ENCODE measurements at regions not wholly inside any gene's neighbourhood (a gene's known extent, or its start where the extent isn't known, plus 50 kb on each side); places are given as distances from the start of the nearest gene placed in this dataset.

DNA sequence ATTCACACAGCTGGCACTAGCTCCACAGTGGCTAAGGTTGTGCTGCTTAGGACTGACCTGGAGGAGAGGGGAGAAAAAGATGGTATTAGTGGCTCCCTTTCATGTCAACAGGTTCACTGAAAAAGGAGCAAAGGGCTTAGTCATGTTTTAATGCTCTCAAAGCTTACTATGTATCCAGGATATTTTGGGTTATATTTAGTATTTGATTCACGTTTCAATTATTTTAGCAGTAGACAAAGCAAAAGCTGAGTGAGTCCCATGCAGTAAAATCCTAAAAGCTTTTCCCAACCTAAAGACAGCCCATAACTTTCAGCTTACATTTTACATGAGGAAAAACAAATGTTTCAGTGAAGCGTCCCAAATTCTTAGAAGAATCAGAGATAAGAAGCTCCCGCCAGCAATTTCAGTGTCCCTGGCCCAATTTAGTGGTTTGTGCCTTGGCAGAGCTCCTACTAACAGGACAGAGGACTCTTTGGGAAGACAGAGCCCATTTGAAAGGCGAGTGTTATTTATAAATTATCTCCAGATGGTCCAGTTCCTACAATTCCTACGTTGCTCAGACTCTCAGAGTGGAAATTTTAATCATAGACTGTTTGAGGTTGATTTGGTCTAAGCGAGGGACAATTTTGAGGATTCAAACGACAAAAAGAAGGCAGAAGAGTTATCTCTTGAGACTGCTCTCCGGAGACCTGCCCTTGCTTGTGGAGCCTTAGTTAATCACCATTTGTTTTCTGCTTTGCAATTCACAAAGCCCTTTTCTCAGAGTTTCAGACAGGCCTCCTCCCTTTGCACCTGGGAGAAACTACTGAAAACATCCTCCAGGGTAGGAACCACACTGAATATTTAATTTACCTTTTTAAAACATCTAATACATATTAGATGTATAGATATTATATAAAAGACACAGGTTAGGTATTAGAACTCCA lies 225.0 kb upstream of the ANKRD55 start:
- no peak for DNase-seq

DNA sequence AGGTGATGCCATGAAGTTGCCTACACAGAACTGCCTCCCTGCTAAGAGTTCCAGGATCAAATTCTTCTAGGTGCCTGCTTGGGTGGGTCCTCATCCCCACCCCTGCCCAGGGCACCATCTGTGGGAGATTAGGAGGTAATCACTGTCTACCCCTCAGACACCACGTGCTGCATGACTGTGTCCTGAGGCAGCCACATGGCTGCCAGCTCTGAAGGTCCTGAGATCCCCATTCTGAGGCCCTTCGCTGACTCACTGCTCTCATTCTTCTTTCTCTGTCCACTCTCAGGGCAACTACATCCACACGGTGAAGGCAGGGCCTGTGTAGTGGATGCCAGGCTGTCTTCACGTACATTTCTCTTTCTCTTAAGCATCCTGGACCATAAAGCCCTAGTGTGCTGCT lies 222.9 kb upstream of the ANKRD55 start:
- no peak for DNase-seq

DNA sequence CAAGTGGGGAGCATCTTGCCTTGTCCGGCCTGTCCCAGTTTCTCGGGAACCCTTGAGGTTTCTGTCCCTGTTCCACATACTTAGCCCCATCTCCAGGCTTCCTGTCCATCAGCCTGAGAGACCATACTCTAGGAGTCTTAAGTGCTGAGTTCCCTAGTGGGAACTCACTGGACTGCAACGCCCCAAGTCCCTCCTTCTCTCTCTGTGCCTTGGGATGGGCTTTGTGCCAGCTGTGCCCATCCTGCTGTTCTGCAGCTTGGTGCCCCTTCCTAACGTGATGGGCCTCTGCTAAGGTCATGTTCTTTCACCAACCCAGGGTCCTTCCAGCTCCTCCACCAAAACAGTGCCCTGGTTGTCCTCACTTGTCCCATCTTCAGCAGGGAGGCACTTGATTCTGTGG lies 222.3 kb upstream of the ANKRD55 start:
- no peak for DNase-seq

DNA sequence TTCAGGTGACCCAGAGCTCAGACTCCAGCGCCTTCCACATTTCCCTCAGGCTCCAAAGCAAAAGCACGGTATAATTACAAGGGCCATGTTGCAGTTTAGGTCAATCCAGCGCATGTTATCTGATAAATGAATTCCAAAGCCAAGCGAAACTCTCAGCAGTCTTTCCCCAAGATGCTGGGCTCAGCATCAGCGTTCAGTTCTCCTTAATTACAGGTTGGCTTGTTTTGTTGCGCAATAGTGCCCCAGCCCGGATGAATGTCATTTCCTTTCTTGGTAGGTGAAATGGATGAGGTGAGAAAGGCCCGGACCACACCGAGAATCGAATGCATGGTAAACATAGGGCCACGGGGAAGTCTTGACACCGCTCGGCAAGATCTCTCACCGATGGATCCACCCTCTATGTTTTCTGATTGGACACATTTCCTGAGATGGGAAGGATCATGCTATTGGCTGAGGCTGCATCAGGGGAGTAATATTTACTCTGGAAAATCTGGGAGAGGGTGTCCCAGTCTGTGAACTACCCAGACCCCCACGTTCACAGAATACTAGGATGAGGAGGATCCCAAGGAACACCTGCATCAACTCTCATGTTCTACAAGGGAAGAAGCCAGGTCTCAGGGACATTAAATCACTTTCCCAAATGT lies 221.2 kb upstream of the ANKRD55 start:
- DNase-seq, result no peak

DNA sequence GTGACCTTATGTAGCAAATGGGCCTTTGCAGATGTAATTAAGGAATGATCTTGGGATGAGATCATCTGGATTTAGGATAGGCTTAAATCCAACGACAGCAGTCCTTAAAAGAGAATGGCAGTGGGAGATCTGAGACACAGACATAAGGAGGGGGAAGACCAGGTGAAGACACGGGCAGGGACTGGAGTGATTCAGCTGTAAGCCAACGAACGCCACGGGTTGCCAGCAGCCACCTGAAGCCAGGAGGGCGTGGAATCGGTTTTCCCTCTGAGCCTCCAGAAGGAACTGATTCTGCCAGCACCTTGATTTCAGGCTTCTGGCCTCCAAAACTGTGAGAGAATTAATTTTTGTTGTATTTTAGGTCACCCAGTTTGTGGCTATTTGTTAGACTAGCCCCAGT lies 218.6 kb upstream of the ANKRD55 start:
- no peak for DNase-seq

DNA sequence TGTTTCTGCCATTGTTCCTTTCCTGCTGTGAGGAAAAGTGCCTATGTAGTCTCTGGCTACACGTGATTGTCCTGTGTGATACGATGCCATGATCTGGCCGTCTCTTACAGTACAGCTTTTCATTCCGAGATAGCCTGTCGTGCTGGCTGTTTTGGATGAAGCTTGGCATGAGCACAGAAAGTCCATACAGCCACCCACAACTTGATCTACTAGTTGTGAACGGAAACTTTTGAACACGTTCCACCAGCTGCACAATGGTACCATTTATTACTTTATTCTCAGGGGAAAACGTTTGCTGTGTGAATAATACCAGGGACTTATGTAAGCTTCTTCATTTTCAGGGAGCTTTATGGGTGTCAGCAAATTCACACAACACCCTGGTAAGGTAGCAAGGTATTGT lies 217.6 kb upstream of the ANKRD55 start:
- no peak for DNase-seq

DNA sequence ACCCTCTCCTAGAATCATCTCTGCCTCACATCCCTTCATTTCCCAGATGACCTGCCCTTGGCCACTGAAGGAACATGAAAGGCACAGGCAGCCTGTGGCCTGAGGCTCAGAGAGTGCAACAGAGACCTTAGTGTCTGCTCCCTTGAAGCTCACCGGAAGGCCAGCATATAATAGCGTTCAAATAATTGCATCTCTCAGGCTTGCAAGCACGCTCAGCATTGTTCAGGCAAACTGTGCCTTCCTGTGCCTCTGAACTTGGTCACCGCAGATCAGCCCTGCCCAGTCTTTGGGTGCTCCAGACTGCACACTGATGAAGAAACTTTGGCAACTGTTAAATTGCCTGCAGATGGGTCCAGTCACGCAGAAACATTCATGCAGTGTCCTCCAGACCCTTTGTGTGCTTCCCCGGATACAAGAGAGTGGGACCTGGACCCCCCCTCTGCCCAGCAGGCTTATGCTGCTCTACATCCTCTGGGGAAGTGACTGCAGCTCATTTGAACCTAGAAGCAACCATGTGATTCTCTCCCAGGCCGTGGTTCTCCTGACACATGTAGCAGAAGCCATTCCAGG lies 216.0 kb upstream of the ANKRD55 start:
- DNase-seq, result no peak

DNA sequence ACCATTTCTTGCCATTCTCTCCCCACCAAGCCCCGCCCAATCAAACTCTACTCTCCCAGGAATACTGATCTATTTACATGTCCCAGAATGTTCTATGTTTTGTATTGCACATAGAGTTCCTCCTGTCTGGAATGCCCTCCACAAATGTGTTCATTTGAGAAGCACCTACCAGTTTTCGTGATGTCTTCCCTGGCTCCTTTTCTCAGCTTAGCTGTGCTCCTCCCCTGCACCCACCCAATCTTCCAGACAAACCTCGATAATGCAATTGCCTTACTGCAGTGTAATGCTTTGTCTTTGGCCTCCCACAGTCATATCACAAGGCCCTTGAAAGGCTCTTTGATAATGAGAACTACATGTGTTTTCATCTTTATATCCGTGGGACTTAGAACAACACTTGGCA lies 214.5 kb upstream of the ANKRD55 start:
- DNase-seq, result no peak

DNA sequence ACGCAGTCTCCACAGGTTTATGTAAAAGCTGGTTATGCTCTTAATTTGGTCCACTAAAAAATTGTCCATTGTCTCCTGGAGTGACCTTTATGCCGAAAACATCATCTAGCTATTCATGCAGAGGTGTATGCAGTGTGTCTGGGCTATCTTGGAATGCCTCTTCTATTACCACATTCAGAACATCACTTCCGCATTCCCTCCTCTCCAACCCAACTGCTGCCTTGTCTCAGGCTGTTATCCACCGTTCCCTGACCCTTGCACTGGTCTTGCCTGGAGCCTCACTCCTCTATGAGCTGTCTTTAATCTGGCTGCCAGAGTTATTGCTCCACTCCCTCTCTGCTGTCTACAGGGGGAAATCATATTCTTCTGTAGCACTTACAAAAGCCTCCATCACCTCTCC lies 214.1 kb upstream of the ANKRD55 start:
- no peak for DNase-seq

DNA sequence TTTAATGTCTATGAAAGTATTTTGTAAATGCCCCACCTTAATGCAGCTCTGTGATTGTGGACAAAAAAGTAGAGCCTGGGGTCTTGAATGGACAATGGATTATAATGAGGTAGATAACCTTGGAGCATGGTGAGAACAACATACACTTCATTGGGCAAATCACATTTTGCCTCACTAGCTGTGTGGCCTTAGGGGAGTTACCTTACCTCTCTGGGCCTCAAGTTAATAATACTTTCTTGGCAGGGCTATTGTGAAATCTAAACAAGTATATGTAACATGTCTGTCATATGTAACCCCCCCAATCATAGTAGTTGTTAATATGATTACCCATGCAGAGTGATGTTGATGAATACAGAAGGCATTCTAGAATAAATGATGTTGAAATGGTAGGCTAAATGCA lies 213.6 kb upstream of the ANKRD55 start:
- DNase-seq, result no peak

DNA sequence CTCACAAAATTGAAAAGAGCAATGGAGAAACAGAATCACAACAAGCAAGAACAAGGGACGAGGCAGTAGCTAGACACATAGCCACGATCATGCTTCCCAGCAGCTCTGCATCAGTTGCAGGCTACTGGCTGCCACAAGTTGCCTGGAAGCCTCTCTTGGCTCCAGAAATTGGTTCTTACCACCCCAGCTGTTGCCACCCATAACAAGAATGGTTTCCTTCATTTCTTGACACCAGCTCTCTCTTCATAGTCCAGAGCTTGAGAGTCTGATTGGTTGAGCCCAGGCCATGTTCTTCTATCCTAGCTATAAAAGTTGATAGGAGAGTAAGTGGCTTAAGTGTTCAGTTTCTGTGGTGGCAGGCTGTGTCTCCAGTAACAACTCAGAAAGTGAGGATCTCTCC lies 210.7 kb upstream of the ANKRD55 start:
- no peak for DNase-seq

DNA sequence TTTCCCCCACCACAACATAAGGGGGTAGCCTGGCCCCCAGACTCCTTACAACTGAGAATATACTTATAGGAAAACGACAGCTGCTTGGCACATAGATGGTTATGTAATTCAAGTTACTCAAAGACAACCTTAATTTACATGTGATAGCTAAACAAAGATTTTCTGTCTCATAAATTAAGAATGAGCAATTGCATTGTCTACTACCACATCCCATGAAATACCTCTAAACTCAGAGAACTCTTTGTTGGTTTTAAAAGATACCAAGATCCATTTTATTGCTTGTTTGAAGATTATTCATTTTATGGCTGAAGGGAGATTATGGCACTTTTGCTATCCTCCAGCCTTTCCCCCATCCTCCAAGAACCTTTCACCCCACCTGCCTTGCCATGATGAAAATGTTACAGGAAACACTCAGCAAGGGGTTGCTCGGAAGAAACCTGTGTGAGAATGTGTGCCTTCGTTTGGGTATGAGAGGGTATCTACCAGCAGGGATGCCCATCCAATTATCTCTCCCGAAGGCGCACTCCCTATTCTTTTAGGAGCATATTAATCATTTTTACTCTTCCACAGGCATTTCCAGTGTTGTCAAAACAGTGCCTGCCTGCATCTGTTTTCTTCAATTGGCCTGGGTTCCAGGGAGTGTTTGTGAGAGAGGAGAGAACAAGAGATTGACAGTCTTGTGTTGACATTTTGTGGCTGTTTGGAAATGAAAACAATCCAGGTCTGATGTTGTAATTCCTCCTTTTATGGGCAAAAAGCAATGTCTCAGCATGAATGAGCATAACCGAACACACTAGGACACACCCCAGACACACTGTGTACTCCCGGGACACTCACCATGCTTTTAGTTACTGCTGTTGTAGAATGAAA lies 208.0 kb upstream of the ANKRD55 start:
- DNase-seq, result no peak

DNA sequence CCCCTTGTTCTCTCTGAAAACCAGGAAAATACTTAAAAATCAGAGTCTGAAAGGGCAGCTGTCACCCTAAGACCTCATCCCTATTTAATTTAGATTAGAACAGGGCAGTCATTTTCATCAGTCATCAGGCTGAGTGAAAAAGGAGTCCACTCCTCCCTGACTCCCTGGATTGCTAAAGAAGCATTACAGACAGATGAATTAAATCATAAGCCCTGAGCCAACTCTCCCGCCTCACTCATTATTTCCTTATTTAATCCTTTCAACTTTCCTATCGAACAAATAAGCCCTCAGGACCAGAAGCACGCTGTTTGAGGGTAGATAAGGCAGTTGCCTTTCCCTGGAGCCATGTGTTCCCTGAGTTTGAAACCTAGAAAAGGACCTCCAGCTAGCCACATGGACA lies 201.9 kb upstream of the ANKRD55 start:
- no peak for DNase-seq

DNA sequence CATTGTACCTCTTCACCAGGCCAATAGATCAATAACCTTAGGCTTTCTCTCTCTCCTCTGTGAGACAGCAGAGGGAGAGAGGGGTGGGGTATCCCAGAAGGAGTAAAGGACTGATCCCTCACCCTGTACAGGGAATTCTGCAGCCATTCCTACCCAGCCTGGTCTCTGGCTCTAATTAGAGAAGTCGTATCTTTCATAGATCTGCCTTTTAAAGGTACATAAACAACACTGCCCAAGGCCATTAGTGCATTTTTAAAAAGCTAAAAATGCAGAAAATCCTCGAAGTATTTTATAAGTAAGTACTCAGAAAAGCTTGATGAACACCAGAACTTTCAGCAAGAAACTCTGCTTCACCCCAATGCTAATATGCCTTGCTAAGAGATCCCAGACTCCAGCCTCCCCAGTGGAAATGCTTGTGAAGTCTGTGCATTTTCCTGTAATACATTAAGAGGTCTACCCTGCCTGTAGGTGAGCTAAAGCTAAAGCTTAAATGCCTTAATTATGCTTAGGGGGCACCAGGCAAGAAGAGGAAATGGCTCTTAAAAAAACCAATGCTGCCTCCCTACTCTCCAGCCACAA lies 200.0 kb upstream of the ANKRD55 start:
- DNase-seq, result no peak

DNA sequence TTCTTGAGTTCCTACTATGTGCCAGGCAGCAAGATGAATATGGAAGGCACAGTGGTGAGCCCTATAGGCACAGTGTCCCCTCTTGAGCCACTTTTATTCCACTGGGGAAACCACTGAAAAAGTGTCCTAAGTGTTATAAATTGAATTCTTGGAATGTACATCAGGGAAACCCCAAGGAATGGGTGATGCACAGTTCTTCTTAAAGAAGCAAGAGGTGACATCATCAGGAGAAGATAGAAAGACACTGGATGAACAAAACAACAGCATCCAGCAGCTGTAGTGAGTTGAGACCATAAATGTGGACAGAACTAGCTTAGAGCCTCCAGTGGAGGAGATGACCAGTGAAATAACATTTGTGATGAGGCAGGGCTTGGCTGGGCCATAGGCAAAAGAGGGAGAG lies 199.2 kb upstream of the ANKRD55 start:
- no peak for DNase-seq

DNA sequence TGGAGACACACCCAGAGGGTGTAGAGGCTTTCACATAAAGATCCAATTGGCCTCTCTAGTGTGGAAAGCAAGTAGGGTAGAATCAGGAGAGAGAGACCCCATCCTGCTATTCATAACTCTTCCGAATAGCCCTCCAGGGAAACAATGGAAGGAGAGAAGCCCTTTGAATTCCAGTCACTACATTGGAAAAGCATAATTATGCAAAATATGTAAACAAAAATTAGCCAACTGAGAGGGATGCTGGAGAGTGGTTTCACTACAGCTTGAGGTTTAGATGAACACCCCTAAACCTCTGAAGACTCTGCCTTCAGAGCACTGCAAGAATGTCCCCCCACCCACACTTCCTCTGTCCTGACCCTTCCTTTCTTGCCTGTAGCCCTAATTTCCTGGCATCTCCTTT lies 197.3 kb upstream of the ANKRD55 start:
- no peak for DNase-seq

DNA sequence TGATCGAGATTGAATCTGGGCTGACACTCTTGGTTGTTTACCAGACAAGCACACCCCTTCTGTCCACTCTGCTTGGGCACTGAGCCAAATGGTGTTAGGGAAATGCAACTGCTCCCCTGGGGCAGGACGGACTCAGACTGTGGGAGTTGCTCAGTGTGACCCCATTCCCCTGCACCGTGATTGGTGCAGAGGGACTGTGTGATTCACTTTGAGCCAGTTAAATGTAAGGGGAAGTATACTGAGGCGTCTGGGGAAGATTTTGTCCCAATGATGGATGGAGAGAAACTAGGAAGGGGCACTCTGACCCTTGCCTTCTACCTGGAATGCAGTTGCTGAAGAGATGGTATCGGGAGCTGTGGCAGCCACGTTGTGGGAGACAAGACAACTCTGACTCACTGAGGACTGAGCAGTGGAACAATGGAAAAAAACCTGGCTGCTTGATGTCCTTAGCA lies 196.0 kb upstream of the ANKRD55 start:
- no peak for DNase-seq

DNA sequence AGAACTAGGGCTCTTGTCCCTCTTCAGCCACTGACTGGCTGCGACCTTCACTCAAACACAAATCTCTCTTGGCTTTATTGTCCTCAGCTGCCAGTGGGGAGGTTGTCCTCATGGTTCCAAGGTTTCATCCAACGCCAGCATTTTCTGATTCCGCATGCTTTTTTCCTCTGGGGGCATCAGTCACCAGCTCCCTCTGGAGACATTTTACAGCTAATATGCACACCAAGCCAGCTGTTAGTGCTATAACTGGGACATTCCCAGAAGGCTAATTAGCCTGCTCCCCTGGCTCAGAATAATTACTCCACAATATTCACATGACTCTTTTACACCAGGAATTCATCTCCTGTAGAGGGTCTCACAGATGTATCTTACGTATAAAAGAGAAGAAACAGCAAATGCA lies 193.6 kb upstream of the ANKRD55 start:
- DNase-seq, result no peak

DNA sequence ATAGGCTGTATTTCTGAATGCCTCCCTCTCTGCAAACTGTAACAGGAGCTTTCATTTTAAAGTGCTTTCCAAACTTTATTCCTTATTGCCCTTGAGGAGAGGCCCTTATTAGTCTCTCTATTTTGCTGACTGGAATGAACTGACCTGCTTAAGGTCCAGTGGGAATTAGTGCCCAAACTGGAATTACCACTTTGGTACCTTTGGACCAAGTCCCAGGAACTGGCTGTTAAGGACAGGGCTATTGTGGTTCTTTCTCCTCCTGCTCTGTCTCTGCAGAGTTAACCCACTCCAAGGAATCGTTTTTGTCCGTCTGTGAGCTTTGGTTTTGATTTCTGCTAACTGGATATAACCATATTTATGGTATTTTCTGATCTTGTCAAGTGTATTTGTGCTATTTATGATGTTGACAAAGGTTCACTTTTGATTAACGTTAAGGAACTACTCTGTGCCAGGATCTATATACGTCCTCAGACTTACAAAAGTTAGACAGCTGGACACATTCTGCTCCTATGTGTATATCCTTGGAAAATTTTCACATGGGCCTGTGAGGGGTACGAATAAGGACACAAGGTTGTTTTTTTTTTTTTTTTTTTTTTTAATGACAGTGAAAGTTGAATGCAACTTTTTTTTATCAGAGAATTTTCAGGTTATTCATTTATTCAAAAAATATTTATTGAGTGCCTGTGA lies 189.1 kb upstream of the ANKRD55 start:
- DNase-seq, result no peak

DNA sequence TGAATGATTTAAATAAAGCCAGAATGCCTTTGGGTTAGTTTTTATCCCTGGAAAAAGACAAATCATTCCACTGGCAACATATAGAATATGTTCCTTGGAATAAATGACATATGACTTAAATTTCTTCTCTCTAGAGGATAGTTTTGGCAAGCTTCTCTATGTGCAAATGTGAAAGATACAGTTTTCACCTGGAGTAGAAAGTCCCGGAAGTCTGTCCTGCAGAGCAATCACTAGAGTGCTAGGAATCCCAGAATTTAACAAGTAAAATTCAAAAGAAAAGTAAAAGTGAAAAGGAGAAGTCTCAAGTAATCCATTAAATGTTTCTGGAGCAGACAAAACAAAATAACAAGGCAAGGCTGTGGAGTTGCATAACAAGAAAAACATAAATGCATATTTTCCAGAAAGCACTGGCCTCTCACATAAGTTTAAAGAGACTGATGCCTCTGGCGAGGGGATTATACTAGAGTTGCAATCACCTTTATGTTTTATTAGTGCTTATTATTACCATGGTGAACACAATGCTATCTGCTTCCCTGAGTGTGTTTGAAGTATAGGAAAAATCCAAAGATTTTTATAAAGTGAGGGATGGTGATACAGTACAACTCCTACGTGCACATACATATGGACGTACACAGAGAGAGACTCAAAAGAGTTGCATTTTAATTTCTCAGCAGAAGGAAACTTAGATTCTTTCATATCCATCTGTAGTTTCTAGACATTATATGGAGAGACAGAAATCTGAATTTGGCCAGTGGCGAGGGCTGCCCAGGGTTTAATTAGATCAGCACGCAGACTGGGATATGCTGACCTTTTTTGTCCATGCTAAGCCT lies 188.3 kb upstream of the ANKRD55 start:
- DNase-seq, result no peak

DNA sequence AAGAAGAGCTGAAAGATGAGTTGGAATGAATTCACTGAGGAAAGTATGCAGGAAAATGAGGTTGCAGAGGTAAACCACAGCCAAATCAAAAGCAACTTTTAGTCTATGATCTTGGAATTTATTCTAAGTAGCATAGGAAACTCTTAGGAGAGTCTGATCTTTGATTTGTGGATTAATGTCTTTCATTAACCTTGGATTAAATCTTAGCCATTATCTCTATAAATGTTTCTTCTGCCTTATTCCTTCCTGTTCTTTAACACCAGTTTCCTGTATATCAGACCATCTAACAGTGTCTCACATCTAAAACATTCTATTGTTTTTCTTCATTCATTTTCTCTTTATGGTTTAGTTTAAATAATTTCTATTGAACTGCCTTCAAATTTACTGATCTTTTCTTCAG lies 187.2 kb upstream of the ANKRD55 start:
- no peak for DNase-seq
